ENCODE measurements at regions not wholly inside any gene's neighbourhood (a gene's known extent, or its start where the extent isn't known, plus 50 kb on each side); places are given as distances from the start of the nearest gene placed in this dataset.

DNA sequence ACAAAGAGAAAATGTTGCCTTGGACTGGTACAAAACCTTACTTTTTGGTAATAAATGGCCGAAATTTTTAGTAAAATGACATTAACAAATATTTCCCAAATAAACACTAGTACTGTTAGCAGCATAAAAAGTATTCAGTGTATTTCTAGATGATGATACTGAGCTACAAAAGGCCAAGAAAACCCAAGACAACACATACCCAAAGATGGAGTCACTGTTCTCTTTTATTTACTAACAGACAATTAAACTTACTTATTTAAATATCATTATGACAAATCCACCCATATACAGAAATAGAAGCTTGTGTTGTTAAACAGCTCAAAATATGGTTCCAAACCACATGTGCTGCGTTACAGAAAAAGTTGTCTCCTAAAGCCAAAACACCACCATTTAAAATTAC is 239.9 kb downstream of the ZEB2 start:
- no peak for DNase-seq

DNA sequence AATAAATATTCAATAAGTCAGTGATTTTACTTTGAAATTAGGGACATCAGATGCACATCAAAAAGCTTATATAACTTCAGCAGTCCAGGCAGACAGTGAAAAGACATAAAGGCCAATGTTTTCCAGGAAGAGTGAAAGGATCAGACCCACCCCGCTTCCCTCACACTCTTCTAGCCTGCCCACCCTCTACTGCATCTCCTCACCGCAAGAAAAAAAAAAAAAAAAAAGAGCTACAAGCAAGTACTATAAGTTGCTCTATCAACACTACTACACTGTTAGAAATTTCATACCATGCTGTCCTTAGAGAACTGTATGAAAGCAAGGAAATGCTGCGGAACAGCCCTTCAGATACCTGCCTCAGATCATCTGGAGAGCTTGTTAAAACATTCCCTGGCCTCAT is 240.8 kb downstream of the ZEB2 start:
- DNase-seq: no peak

DNA sequence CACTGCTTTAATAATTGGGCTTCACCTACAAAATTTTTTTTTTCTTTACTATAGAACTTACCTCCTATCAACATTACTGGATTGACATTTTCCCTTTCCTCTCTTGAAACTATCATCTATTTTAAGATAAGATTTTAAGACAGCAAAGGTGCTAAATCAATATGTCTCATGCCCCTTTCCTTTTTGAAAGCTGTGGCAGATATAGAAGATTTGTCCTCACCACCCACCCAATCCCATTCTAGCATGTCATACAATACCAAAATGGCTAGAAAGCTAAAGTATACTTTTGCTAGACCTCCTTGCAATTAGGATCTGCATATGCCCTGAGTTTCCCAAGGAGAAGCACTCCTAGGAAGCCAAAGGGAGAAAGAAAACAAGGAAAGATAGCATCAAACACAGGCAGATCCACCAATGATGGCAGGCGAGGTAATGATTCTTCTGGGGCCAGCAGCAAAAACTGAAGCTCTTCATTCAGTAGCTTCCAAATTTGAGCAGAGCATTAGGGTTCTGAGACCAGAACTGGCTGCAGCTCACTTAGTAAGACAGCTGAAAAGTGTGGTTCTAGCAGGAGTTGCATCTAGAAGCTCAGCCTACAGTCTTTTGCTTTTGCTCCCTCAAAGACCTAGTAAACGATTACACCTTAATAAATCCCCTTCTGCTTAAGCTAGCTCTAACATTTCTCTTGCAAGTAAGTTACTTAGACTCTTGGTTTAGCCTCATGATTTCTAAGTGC is 242.1 kb downstream of the ZEB2 start:
- no peak for DNase-seq

DNA sequence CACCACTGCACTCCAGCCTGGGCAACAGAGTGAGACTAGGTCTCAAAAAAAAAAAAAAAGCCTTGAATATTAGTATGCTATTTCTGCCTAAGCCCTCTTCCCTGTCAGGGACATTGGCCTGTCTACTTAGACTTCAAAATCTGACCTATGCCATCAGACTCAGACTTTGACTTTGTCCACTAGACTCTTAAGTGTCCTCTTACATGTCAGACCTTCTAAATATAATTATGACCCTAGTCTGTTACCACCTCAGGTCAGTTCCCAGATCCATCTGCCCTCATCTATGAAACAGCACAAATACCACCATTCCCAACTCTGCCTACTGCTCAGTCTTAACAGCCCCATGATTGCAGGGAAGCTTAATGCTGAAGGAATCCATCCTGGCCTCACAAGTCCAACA is 244.6 kb downstream of the ZEB2 start:
- no peak for DNase-seq

DNA sequence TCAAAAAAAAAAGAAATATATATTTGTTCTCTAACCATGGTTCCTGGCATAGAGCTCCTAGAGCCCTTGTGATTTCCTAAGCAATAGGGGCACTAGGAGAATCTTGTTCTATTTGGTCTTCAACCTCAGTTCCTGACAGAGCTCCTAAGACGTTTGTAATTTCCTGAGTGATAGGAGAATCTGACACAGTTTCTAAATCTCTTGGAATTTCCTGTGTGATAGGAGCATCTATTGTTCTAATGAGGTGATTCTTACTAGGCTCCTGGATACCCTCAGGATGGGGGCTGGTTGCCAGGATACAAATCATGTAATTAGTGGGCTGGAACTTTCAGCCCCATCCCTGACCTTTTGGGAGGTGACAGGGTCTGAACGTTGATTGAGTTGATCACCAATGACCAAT is 245.8 kb downstream of the ZEB2 start:
- no peak for DNase-seq

DNA sequence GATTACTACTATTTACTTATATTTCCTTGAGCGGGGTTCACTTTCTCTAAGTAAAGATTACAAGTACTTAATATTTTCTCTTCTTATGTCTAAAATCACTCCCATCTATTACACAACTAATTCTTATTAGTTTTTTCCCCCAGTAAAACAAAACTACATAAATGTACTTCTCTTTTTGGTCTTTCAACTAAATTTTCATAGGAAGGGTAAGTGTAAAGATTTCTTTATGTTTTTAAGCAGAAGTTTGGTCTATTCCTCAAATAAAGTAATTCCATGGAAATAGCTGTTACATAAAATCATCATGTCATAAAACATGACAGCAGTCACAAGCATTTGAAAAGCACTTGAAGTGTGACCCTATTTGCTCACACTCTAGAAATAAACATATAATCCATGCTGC is 249.0 kb downstream of the ZEB2 start:
- no peak for DNase-seq

DNA sequence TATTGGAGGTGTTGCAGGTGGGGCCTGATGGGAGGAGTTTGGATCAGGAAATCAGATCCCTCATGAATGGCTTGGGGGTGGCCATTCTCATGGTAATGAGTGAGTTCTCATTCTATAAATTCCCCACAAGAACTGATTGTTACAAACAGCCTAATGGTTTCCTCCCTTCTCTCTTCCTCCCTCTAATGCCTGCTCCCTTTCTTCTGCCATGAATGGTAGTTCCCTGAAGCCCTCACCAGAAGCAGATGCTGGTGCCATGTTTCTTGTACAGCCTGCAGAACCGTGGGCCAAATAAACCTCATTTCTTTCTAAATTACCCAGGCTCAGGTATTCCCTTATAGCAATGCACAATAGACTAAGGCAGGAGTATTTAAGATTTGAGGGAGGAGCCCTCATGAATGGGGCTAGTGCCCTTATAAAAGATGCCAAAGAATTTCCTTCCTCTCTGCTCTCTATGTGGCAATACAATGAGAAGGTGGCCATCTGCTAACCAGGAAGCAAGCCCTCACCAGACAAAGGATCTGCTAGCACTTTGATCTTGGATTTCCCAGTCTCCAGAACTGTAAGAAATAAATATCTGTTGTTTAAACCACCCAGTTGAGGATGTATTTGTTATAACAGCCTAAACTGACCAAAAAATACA is 251.8 kb downstream of the ZEB2 start:
- DNase-seq: no peak

DNA sequence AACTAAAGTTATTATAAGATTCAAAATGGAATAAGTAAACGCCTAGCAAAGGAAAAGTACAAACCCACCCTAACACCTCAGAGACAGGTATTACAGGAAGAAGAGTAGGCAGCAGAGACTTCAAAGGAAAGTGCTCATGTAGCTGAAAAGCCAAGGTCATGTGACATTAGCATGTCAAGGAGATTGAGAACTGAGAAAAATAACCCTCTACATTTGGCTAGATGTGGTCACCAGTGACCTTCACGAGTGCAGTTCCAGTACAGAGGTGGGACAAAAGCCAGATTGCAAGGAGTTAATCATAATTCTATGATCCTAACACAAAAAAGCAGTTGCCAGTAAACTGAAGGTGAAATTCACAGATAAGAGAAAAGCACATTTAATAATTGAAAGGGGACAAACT is 252.7 kb downstream of the ZEB2 start:
- peak in 1 of 2 donors; percentile 42 for DNase-seq

DNA sequence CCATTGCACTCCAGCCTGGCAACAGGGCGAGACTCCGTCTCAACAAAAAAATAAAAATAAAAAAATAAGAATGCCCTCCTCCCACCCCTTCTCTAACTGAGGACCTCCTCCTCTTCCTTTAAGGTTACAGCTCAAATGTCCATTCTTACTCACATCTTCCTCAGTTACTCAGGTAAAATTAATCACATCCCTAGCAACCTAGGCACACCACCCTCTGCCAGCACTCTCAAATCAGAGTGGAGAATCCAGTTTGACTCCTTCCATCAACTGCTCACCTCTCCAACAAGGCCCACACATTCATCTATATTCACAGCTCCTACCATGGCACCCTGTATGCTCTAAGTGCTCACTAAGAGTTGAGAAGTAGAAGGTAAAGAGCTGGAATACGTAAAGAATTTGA is 254.3 kb downstream of the ZEB2 start:
- no peak for DNase-seq

DNA sequence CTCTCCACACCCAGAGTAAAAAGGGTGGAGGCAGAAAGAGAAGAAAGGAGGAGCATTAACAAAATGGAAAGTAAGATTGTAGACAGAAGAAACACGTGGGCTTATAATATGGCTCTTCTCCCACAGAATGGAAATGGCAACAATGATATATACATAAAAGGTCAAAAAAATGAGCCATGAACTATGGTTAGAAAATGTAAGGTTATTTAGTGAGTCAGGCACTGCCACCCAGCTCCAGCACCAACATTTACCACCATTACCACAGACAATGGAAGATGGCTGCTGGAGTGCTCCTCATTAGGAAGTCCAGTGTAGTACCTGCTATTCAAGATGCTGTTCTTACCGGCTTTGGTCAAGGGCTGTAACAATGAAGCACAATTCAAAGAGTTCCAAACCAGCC is 258.0 kb downstream of the ZEB2 start:
- no peak for DNase-seq

DNA sequence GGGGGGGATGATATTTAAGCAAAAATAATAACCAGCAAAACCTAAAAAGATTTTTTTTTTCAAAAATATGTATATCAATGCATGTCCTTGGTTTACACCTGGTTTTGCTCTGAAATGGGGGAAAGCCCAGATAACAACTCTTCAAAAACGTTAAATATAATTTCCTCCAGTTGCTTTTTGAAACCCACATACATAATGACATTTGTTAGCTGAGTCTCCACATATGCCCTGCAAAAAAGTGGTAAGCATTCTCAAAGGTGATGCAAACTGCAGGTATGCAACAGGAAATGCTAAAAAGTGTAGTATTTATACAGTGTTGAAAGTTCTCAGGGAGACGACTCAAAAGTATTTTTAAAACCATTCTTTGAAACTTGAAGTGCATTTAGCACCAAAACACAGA is 258.6 kb downstream of the ZEB2 start:
- DNase-seq: peak in 1 of 2 donors; percentile 14

DNA sequence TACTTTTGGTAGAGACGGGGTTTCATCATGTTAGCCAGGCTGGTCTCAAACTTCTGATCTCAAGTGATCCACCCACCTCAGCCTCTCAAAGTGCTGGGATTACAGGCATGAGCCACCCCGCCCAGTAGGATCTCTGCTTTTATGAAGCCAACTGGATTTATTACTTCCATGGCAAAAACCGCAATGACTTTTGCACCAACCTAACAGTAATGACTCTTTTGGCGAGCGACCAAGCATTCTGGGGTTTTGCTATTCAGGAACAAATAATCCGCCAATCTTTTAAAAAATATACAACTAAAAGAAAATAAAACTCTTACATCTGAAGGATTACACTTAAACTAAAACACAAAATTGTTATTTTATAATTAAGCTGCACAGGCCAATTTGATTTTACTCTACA is 260.6 kb downstream of the ZEB2 start:
- DNase-seq: no peak

DNA sequence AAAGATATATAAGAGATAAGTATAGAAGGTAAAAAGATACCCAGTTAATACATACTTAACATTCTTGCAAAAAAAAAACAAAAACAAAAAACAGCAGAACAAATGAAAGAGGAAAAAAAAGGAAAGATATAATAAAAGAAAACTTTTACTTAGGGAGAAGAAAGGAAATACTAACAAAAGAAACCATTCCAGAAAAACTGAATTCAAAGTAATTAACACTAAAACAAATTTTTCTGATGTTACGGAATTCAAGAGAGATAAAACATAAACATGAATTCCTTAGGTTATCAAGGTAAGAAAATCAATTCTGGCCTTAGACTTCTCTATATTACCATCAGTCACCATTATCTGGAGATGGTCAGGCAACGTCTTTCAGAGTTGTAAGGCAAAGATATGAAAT is 261.8 kb downstream of the ZEB2 start:
- DNase-seq: no peak

DNA sequence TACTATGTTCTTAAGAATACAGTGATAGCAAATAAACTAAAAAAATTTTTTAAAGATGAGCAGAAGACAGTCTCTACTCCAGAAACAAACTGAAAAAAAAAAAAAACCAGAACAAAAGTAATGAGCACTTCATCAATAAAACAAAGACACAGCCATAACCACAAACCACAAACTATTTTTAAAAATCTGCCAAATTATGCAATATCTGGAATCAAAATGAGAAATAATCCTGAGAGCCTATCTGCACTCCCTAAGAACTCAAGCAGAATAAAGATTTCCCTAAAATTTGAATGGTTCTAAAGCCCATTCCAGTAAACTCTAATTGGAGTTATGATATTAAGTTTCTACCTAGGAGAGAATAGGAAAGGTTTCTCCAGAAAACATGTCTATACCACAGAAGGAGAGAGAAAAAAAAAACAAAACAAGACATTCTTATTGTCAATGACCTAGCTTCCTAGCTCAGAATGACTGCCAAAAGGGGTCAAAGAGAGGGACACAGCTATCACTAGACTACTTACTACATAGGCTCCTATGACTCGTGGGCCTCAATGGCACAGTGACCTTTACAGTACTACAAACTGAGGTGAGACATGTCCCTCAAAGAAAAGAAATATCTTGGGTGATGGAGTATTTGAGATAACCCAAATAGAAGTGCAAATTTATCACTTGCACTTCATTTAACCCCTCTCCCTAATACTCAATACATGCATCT is 262.8 kb downstream of the ZEB2 start:
- DNase-seq: no peak

DNA sequence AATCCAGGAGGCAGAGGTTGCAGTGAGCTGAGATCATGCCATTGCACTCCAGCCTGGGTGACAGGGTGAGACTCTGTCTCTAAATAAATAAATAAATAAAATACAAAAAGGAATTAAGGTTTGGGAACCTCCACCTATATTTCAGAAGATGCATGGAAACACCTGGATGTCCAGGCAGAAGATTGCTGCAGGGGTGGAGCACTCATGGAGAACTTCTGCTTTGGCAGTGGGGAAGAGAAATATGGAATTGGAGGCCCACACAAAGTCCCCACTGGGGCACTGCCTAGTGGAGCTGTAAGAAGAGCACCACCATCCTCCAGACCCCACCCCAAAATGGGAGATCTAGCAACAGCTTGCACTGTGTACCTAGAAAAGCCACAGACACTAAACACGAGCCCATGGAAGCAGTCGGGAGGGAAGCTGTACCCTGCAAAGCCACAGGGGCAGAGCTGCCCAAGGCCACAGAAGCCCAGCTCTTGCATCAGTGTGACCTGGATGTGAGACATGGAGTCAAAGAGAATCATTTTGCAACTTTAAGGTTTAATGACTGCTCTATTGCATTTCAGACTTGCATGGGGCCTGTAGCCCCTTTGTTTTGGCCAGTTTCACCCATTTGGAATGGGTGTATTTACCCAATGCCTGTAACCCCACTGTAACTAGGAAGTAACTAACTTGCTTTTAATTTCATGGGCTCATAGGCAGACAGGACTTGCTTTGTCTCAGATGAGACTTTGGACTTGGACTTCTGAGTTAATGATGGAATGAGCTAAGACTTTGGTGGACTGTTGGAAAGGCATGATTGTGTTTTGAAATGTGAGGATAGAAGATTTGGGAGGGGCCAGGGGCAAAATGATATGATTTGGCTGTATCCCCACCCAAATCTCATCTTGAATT is 265.3 kb downstream of the ZEB2 start:
- no peak for DNase-seq

DNA sequence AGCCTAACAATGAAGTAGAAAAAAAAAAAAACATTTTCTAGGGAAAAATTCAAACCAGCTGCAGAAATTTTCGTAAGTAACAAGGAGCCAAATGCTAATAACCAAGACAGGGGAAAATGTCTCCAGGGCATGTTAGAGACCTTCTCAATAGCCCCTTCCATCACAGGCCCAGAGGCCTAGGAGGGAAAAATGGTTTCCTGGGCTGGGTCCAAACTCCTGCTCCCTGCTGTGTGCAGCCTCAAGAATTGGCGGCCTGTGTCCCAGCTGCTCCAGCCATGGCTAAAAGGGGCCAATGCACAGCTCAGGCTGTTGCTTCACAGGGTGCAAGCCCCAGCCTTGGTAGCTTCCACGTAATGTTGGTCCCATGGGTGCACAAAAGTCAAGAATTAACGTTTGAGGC is 266.2 kb downstream of the ZEB2 start:
- DNase-seq: no peak

DNA sequence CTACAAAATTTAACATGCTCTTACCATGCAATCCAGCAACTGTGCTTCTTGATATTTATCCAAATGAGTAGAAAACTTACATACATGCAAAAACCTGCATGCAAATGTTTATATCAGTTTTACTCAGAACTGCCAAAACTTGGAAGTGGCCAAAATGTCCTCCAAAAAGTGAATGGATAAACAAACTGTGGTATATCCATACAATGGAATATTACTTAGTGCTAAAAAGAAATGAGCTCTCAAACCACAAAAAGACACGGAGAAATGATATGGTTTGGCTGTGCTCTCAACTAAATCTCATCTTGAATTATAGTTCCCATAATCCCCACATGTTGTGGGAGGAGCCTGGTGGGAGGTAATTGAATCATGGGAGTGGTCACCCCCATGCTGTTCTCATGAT is 267.2 kb downstream of the ZEB2 start:
- no peak for DNase-seq

DNA sequence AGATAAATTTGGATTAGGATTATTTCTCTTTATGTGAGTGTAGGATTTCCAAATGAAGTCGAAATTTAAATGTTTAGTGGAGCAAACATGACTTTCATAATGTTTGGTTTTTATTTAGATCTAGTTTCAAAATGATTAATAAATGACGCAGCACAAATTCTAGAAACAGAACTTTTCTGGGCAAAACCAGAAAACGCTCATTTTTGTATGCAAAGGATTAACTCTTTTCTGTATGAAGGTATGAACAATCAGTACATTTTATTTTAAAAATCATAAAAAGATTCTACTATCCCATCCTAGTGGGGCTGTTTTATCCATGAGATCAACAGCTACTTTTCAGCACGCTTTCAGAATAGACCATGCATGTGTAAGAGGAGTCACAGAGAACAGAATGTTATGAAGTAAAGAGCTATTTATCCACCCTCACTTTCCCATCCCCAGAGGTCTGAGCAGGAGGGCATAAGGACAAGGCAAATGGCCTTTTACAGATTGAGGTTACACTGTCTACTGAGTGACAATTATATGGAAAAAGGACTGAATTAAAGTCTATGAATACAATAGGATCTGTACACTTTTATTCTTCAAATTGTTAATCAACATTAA is 270.8 kb downstream of the ZEB2 start:
- DNase-seq: no peak

DNA sequence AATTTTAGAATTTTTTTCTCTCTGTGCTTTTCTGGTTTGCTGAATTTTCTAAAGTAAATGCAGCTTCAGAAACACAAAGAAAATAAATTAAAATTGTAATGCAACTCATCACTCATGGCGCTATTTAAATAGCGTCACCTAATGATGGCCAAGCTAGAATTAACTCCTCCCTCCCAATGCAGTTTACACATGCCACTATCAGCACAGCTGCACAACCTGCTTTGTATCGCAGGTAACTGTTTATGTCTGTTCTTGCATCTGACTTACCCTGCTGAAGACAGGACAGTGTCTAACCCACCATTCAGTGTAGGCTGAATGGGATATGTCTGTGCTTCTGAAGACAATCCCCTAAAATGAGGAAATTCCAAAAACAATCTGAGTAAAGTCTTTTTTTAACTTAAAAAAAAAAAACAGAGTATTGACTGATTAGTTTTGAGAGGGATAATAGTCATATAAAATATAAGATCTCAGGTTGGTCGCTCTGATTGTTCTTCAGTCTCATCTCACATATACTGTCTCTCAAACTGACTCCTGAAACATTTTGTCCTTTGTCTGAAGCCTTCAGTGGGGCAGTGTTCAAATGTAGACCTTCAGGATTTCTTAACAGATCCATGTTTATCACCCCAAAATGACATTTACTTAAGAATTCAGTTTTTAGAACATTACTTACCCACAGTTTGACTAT is 271.4 kb downstream of the ZEB2 start:
- DNase-seq: no peak

DNA sequence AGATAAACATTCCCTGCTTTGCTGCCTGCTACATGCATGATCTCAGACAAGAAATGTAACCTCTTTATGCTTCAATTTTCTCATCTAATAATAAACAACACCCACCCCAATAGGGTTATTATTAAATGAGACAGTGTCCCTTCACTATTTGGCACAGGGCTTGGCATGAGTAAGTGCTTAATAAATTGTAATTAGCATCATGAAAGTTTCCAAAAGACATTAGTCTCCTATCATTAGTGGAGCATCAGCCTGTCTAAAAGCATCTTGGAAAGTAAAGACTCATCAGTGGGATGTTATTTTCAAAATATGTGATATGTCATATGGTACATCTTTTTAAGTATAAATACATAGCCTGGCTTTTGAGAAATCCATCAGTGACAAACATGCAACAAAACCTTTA is 275.0 kb downstream of the ZEB2 start:
- no peak for DNase-seq

DNA sequence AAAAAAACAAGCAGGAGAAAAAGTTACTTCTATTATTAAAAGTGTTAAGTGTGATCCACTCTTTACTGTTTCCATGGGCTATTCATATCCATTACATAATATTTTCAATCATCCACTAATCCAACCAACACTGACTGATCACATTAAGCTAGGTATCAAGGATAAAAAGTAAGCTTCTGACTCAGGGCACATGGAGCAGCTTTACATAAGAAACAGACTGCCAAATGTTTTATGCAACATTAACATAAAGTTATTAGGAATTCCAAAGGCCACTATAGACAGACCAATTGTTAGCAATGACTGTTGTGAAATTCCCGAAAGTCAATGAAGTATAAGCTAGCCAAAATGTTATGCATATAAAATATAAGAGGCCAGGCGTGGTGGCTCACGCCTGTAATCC is 277.6 kb downstream of the ZEB2 start:
- no peak for DNase-seq

DNA sequence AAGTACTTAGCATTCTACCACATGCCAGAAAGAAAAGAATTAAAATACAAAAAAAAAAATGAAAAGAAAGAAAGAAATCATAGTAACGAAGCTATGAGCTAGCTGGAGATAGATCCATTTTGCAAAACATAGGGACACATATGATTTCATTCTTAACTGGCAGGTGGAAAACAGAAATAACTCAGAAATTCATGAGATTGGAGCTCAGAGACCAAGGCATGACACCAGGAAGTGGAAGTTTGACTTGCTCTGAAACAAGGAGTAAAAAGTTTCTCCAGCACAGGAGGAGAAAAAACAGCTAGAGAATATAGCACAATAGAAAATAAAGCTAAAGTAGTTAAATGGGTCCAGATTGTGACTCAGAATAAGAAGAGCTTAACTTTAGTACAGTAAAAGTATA is 278.1 kb downstream of the ZEB2 start:
- DNase-seq: no peak
